ENCODE measurements at regions not wholly inside any gene's neighbourhood (a gene's known extent, or its start where the extent isn't known, plus 50 kb on each side); places are given as distances from the start of the nearest gene placed in this dataset.

- FAIRE-seq = no peak
- Histone ChIP-seq H3K27me3 (ENCODE audit: control insufficient read depth, extremely low read depth, insufficient read depth, low read length) (peaks cover 15% of the 10 kb centered on the region), H4K20me1 (ENCODE audit: control insufficient read depth, extremely low read depth, insufficient read depth, low read length) (no peaks in the 10 kb centered on the region), H2AFZ (ENCODE audit: control insufficient read depth, low read length) (no peak overlapping the region), H3K79me2 (ENCODE audit: control insufficient read depth, insufficient read depth, low read length) (no peaks in the 10 kb centered on the region), H3K27ac (ENCODE audit: control insufficient read depth, insufficient read depth, low read length) (no peak overlapping the region), H3K9ac (ENCODE audit: control insufficient read depth, extremely low read depth, insufficient read depth, low read length) (no peak overlapping the region), H3K4me2 (ENCODE audit: control insufficient read depth, extremely low read depth, insufficient read depth, low read depth, low read length) (no peak overlapping the region), H3K9me1 (ENCODE audit: control insufficient read depth, extremely low read depth, insufficient read depth, low read length) (no peaks in the 10 kb centered on the region), H3K4me3 (ENCODE audit: control insufficient read depth in 2 of 3, extremely low read depth in 1 of 3, insufficient read depth in 2 of 3, low read depth in 1 of 3, low read length in 3 of 3) (no peak overlapping the region), H3K36me3 (ENCODE audit: control insufficient read depth in 2 of 2, extremely low read depth in 1 of 2, insufficient read depth in 2 of 2, low read length in 2 of 2) (no peaks in the 10 kb centered on the region), H3K9me3 (ENCODE audit: control insufficient read depth, low read depth, low read length) (no peaks in the 10 kb centered on the region), H3K4me1 (ENCODE audit: control insufficient read depth, extremely low read depth, insufficient read depth, low read length) (no peaks in the 10 kb centered on the region)
- DNase-seq (ENCODE audit: low read depth, low spot score) = no peak
- dilution Hi-C loops (cut with MboI; ENCODE audit: extremely low pct_ligation_motif_present, low sequenced_read_pairs) = no loop called here
- TF ChIP-seq CTCF (optimal IDR thresholded peaks at IDR 0.05 in 1 of 3, IDR thresholded peaks at IDR 0.05 in 1 of 3, conservative IDR thresholded peaks at IDR 0.05 in 1 of 3; ENCODE audit: extremely low read depth in 1 of 3, insufficient read depth in 2 of 3, low read length in 3 of 3) (no peak), EZH2 (IDR thresholded peaks at IDR 0.05; ENCODE audit: low read length) (no peak)
Observed at GRCh38 chr18:8491516-8491915, 117.7 kb upstream of the RAB12 start.

- H3K4me2 ChIP-seq (ENCODE audit: control insufficient read depth, extremely low read depth, insufficient read depth, low read depth, low read length) = no peak overlapping the region
- H3K4me1 ChIP-seq (ENCODE audit: control insufficient read depth, extremely low read depth, insufficient read depth, low read length) = no peaks in the 10 kb centered on the region
- DNase-seq (ENCODE audit: low read depth, low spot score) (no peak), FAIRE-seq (no peak)
- H3K27me3 ChIP-seq (ENCODE audit: control insufficient read depth, extremely low read depth, insufficient read depth, low read length) = peaks cover 15% of the 10 kb centered on the region
- H3K27ac ChIP-seq (ENCODE audit: control insufficient read depth, insufficient read depth, low read length) = no peak overlapping the region
- no peaks in the 10 kb centered on the region for H4K20me1 ChIP-seq (ENCODE audit: control insufficient read depth, extremely low read depth, insufficient read depth, low read length)
- no peaks in the 10 kb centered on the region for H3K9me1 ChIP-seq (ENCODE audit: control insufficient read depth, extremely low read depth, insufficient read depth, low read length)
- no peak overlapping the region for H2AFZ ChIP-seq (ENCODE audit: control insufficient read depth, low read length)
- H3K79me2 ChIP-seq (ENCODE audit: control insufficient read depth, insufficient read depth, low read length) = no peaks in the 10 kb centered on the region
- H3K9ac ChIP-seq (ENCODE audit: control insufficient read depth, extremely low read depth, insufficient read depth, low read length) = no peak overlapping the region
- no peak overlapping the region for H3K4me3 ChIP-seq (ENCODE audit: control insufficient read depth in 2 of 3, extremely low read depth in 1 of 3, insufficient read depth in 2 of 3, low read depth in 1 of 3, low read length in 3 of 3)
- TF ChIP-seq EZH2 (IDR thresholded peaks at IDR 0.05; ENCODE audit: low read length) (no peak), CTCF (optimal IDR thresholded peaks at IDR 0.05 in 1 of 3, IDR thresholded peaks at IDR 0.05 in 1 of 3, conservative IDR thresholded peaks at IDR 0.05 in 1 of 3; ENCODE audit: extremely low read depth in 1 of 3, insufficient read depth in 2 of 3, low read length in 3 of 3) (no peak)
- no peaks in the 10 kb centered on the region for H3K9me3 ChIP-seq (ENCODE audit: control insufficient read depth, low read depth, low read length)
- no peaks in the 10 kb centered on the region for H3K36me3 ChIP-seq (ENCODE audit: control insufficient read depth in 2 of 2, extremely low read depth in 1 of 2, insufficient read depth in 2 of 2, low read length in 2 of 2)
- dilution Hi-C loops (cut with MboI; ENCODE audit: extremely low pct_ligation_motif_present, low sequenced_read_pairs) = no loop called here
Observed at GRCh38 chr18:8493141-8493540, 116.1 kb upstream of the RAB12 start.

All from keratinocyte (primary cell).